ENCODE measurements at regions not wholly inside any gene's neighbourhood (a gene's known extent, or its start where the extent isn't known, plus 50 kb on each side); places are given as distances from the start of the nearest gene placed in this dataset.
A peak's percentile ranks its signal among the peaks of the same experiment; 100 is the strongest.

GRCh38 chr13:74056801-74057542 lies 77.2 kb downstream of the KLF12 start:
- Mint-ChIP-seq H3K27ac (peak overlapping the region; percentile 70), H3K27me3 (no peaks in the 10 kb centered on the region), H3K4me3 (no peak overlapping the region), H3K4me1 (peaks cover 91% of the 10 kb centered on the region), H3K36me3 (peaks cover 12% of the 10 kb centered on the region), H3K9me3 (peaks cover 4% of the 10 kb centered on the region)

GRCh38 chr13:74052402-74052928 lies 81.7 kb downstream of the KLF12 start:
- no peaks in the 10 kb centered on the region for H3K27me3 Mint-ChIP-seq
- peaks cover 95% of the 10 kb centered on the region for H3K4me1 Mint-ChIP-seq
- no peak overlapping the region for H3K4me3 Mint-ChIP-seq
- H3K9me3 Mint-ChIP-seq = peaks cover 4% of the 10 kb centered on the region
- H3K36me3 Mint-ChIP-seq = peaks cover 11% of the 10 kb centered on the region
- peak overlapping the region; percentile 84 for H3K27ac Mint-ChIP-seq

- H3K27ac Mint-ChIP-seq = no peak overlapping the region
- peaks cover 14% of the 10 kb centered on the region for H3K36me3 Mint-ChIP-seq
- no peak overlapping the region for H3K4me3 Mint-ChIP-seq
- H3K27me3 Mint-ChIP-seq = no peaks in the 10 kb centered on the region
- H3K4me1 Mint-ChIP-seq = peaks cover 87% of the 10 kb centered on the region
- H3K9me3 Mint-ChIP-seq = peaks cover 4% of the 10 kb centered on the region
Measured at GRCh38 chr13:74048756-74049155, 85.4 kb downstream of the KLF12 start.

- H3K9me3 Mint-ChIP-seq = peaks cover 4% of the 10 kb centered on the region
- H3K36me3 Mint-ChIP-seq = peaks cover 12% of the 10 kb centered on the region
- H3K27ac Mint-ChIP-seq = no peak overlapping the region
- H3K27me3 Mint-ChIP-seq = no peaks in the 10 kb centered on the region
- H3K4me3 Mint-ChIP-seq = no peak overlapping the region
- peaks cover 88% of the 10 kb centered on the region for H3K4me1 Mint-ChIP-seq
Measured at GRCh38 chr13:74047931-74048600, 86.1 kb downstream of the KLF12 start.

GRCh38 chr13:74046431-74046830 lies 87.8 kb downstream of the KLF12 start:
- Mint-ChIP-seq H3K36me3 (peaks cover 10% of the 10 kb centered on the region), H3K4me1 (peaks cover 89% of the 10 kb centered on the region), H3K9me3 (no peaks in the 10 kb centered on the region), H3K27me3 (no peaks in the 10 kb centered on the region), H3K4me3 (no peak overlapping the region), H3K27ac (peak overlapping the region; percentile 42)

GRCh38 chr13:74045583-74045982 lies 88.6 kb downstream of the KLF12 start:
- no peak overlapping the region for H3K27ac Mint-ChIP-seq
- peaks cover 7% of the 10 kb centered on the region for H3K36me3 Mint-ChIP-seq
- H3K4me3 Mint-ChIP-seq = no peak overlapping the region
- no peaks in the 10 kb centered on the region for H3K9me3 Mint-ChIP-seq
- H3K27me3 Mint-ChIP-seq = no peaks in the 10 kb centered on the region
- H3K4me1 Mint-ChIP-seq = peaks cover 89% of the 10 kb centered on the region

- H3K27me3 Mint-ChIP-seq = no peaks in the 10 kb centered on the region
Measured at GRCh38 chr13:74043237-74043636, 91.0 kb downstream of the KLF12 start.

GRCh38 chr13:74040200-74040599 lies 94.0 kb downstream of the KLF12 start:
- H3K27ac Mint-ChIP-seq = no peak overlapping the region
- no peaks in the 10 kb centered on the region for H3K27me3 Mint-ChIP-seq
- H3K36me3 Mint-ChIP-seq = peaks cover 5% of the 10 kb centered on the region
- peaks cover 85% of the 10 kb centered on the region for H3K4me1 Mint-ChIP-seq
- no peak overlapping the region for H3K4me3 Mint-ChIP-seq
- H3K9me3 Mint-ChIP-seq = no peaks in the 10 kb centered on the region

More at GRCh38 chr13:74043237-74043636, 91.0 kb downstream of the KLF12 start:
- H3K4me1 Mint-ChIP-seq = peaks cover 85% of the 10 kb centered on the region
- H3K36me3 Mint-ChIP-seq = peaks cover 5% of the 10 kb centered on the region
- no peak overlapping the region for H3K4me3 Mint-ChIP-seq
- no peak overlapping the region for H3K27ac Mint-ChIP-seq
- no peaks in the 10 kb centered on the region for H3K9me3 Mint-ChIP-seq

GRCh38 chr13:74039667-74040066 lies 94.5 kb downstream of the KLF12 start:
- Mint-ChIP-seq H3K9me3 (no peaks in the 10 kb centered on the region), H3K4me3 (no peak overlapping the region), H3K27me3 (no peaks in the 10 kb centered on the region), H3K4me1 (peaks cover 87% of the 10 kb centered on the region), H3K27ac (no peak overlapping the region), H3K36me3 (peaks cover 4% of the 10 kb centered on the region)

GRCh38 chr13:74039154-74039553 lies 95.0 kb downstream of the KLF12 start:
- no peak overlapping the region for H3K4me3 Mint-ChIP-seq
- H3K36me3 Mint-ChIP-seq = peaks cover 2% of the 10 kb centered on the region
- no peaks in the 10 kb centered on the region for H3K27me3 Mint-ChIP-seq
- no peaks in the 10 kb centered on the region for H3K9me3 Mint-ChIP-seq
- H3K27ac Mint-ChIP-seq = peak overlapping the region; percentile 75
- H3K4me1 Mint-ChIP-seq = peaks cover 83% of the 10 kb centered on the region

GRCh38 chr13:74037762-74038161 lies 96.4 kb downstream of the KLF12 start:
- H3K27ac Mint-ChIP-seq = no peak overlapping the region
- peaks cover 80% of the 10 kb centered on the region for H3K4me1 Mint-ChIP-seq
- H3K36me3 Mint-ChIP-seq = peaks cover 2% of the 10 kb centered on the region
- no peaks in the 10 kb centered on the region for H3K9me3 Mint-ChIP-seq
- no peak overlapping the region for H3K4me3 Mint-ChIP-seq
- no peaks in the 10 kb centered on the region for H3K27me3 Mint-ChIP-seq

GRCh38 chr13:74036373-74036772 lies 97.8 kb downstream of the KLF12 start:
- no peaks in the 10 kb centered on the region for H3K27me3 Mint-ChIP-seq
- H3K4me1 Mint-ChIP-seq = peaks cover 84% of the 10 kb centered on the region
- no peaks in the 10 kb centered on the region for H3K9me3 Mint-ChIP-seq
- no peak overlapping the region for H3K4me3 Mint-ChIP-seq
- peak overlapping the region; percentile 83 for H3K27ac Mint-ChIP-seq
- peaks cover 4% of the 10 kb centered on the region for H3K36me3 Mint-ChIP-seq

- H3K27ac Mint-ChIP-seq = no peak overlapping the region
Measured at GRCh38 chr13:74035896-74036295, 98.3 kb downstream of the KLF12 start.

GRCh38 chr13:74032325-74032724 lies 101.9 kb downstream of the KLF12 start:
- H3K36me3 Mint-ChIP-seq = peaks cover 9% of the 10 kb centered on the region
- no peak overlapping the region for H3K4me3 Mint-ChIP-seq
- H3K9me3 Mint-ChIP-seq = peaks cover 15% of the 10 kb centered on the region
- H3K27me3 Mint-ChIP-seq = no peaks in the 10 kb centered on the region
- H3K27ac Mint-ChIP-seq = peak overlapping the region; percentile 2
- H3K4me1 Mint-ChIP-seq = peaks cover 86% of the 10 kb centered on the region

More at GRCh38 chr13:74035896-74036295, 98.3 kb downstream of the KLF12 start:
- H3K36me3 Mint-ChIP-seq = peaks cover 6% of the 10 kb centered on the region
- H3K4me1 Mint-ChIP-seq = peaks cover 84% of the 10 kb centered on the region
- peaks cover 5% of the 10 kb centered on the region for H3K9me3 Mint-ChIP-seq
- no peak overlapping the region for H3K4me3 Mint-ChIP-seq
- H3K27me3 Mint-ChIP-seq = no peaks in the 10 kb centered on the region

GRCh38 chr13:74027161-74027779 lies 106.9 kb downstream of the KLF12 start:
- H3K4me3 Mint-ChIP-seq = peak overlapping the region; percentile 86
- peaks cover 20% of the 10 kb centered on the region for H3K36me3 Mint-ChIP-seq
- peaks cover 23% of the 10 kb centered on the region for H3K9me3 Mint-ChIP-seq
- H3K4me1 Mint-ChIP-seq = peaks cover 96% of the 10 kb centered on the region
- peak overlapping the region; percentile 93 for H3K27ac Mint-ChIP-seq
- no peaks in the 10 kb centered on the region for H3K27me3 Mint-ChIP-seq

- H3K27ac Mint-ChIP-seq = peak overlapping the region; percentile 93
- H3K9me3 Mint-ChIP-seq = peaks cover 28% of the 10 kb centered on the region
- H3K27me3 Mint-ChIP-seq = no peaks in the 10 kb centered on the region
Measured at GRCh38 chr13:74026753-74027152, 107.5 kb downstream of the KLF12 start.

More at GRCh38 chr13:74026753-74027152, 107.5 kb downstream of the KLF12 start:
- peaks cover 96% of the 10 kb centered on the region for H3K4me1 Mint-ChIP-seq
- peaks cover 24% of the 10 kb centered on the region for H3K36me3 Mint-ChIP-seq
- H3K4me3 Mint-ChIP-seq = peak overlapping the region; percentile 86

All from activated naive CD4-positive, alpha-beta T cell treated with anti-CD3 and anti-CD28 coated beads, Interleukin-2, amount 50 U/mL, for 24 hours (primary cell).